Sigmoid colon (tissue), 6 donors: ENCODE measurements at regions not wholly inside any gene's neighbourhood (a gene's known extent, or its start where the extent isn't known, plus 50 kb on each side); places are given as distances from the start of the nearest gene placed in this dataset.
"Not testable (repeated sequence)": the region's sequence is repeated elsewhere in the genome, so short reads cannot be mapped to it uniquely, and the experiment has no call there.

Source experiments
- DNase-seq: peaks from one replicate; pipeline ENCODE4 v3.0.0-alpha.2; 2019
- H3K27ac ChIP-seq, 4 donors: fragments of 200-600 bp; sonication (generic); one replicate each; pipeline ENCODE4 v1.5.1; 2016 to 2019; ENCODE audit warnings: mild to moderate bottlenecking in 1 of 4
- H3K27me3 ChIP-seq, 3 donors: fragments of 200-600 bp; sonication (generic); one replicate each; pipeline ENCODE4 v1.5.1; 2019; ENCODE audit warnings: mild to moderate bottlenecking in 1 of 3
- H3K36me3 ChIP-seq, 4 donors: fragments of 200-600 bp; sonication (generic); one replicate each; pipeline ENCODE4 v1.5.1; 2016 to 2019
- H3K4me1 ChIP-seq, 4 donors: fragments of 200-600 bp; sonication (generic); one replicate each; pipeline ENCODE4 v1.5.1; 2017 to 2019
- H3K4me3 ChIP-seq, 4 donors: fragments of 200-600 bp; sonication (generic); one replicate each; pipeline ENCODE4 v1.5.1; 2017 to 2019; ENCODE audit warnings: mild to moderate bottlenecking in 2 of 4, moderate library complexity in 1 of 4
- H3K9me3 ChIP-seq, 4 donors: fragments of 200-600 bp in 3 of 4; sonication (generic) in 3 of 4; one replicate each; pipeline versions ENCODE4 v1.5.1 to v1.6.1; 2013 to 2019
- CTCF ChIP-seq, 4 experiments: fragments of 450-650 bp in 3 of 4; fragments of 200-600 bp in 1 of 4; IDR thresholded peaks; one replicate each; pipeline ENCODE4 v1.5.1; 2016 to 2019; ENCODE audit warnings: antibody characterized with exemption in 4 of 4, mild to moderate bottlenecking in 3 of 4, moderate library complexity in 2 of 4
- EP300 ChIP-seq, 4 donors: sonication (generic); formaldehyde crosslinking; IDR thresholded peaks; one replicate each; pipeline ENCODE4 v1.6.1; 2017; ENCODE audit warnings: antibody characterized with exemption in 4 of 4
- POLR2A ChIP-seq, 2 donors: fragments of 450-650 bp; IDR thresholded peaks; one replicate each; pipeline ENCODE4 v1.6.1; 2016; ENCODE audit warnings: antibody characterized with exemption in 2 of 2, mild to moderate bottlenecking in 2 of 2, moderate library complexity in 2 of 2
- POLR2AphosphoS5 ChIP-seq, 4 donors: sonication (generic); formaldehyde crosslinking; IDR thresholded peaks; one replicate each; pipeline ENCODE4 v1.6.1; 2017; ENCODE audit warnings: antibody characterized with exemption in 4 of 4
- WGBS, 2 donors: extraction: QIAGEN DNeasy Blood & Tissue Kit; methylation state at CpG; one replicate each; pipeline ENCODE4 v1.1.7; 2013; 5-methylcytosine and 5-hydroxymethylcytosine counted together
- intact Hi-C: fragments of 100-400 bp; cut with DNase I; formaldehyde crosslinking; loops from one replicate; pipeline ENCODE4 v1.15.1; 2023
- donor health status: healthy with polysubstance abuse.
- donor health status: healthy.

- intact Hi-C loops: no loop called here
- H3K9me3 ChIP-seq: no peaks in the 10 kb centered on the region
- no peak for DNase-seq
- no peaks in the 10 kb centered on the region for H3K27me3 ChIP-seq
- no peaks in the 10 kb centered on the region for H3K36me3 ChIP-seq
- TF ChIP-seq POLR2AphosphoS5 (IDR thresholded peaks at IDR 0.05) (no peak), EP300 (IDR thresholded peaks at IDR 0.05) (no peak), POLR2A (IDR thresholded peaks at IDR 0.05) (no peak), CTCF (IDR thresholded peaks at IDR 0.05) (no peak)
- H3K4me3 ChIP-seq: no peak overlapping the region
- WGBS, 2 donors: 82 to 87% methylated on average over 3 of the region's 3 CpGs
- H3K4me1 ChIP-seq: no peaks in the 10 kb centered on the region
- H3K27ac ChIP-seq: no peak overlapping the region
Observed at GRCh38 chr6:126210398-126211075, 129.4 kb upstream of the CENPW start.

GRCh38 chr6:126217497-126217896 is 122.4 kb upstream of the CENPW start:
- DNase-seq: no peak
- no peaks in the 10 kb centered on the region for H3K27me3 ChIP-seq
- intact Hi-C loops: no loop called here
- H3K27ac ChIP-seq: no peak overlapping the region
- no peak overlapping the region for H3K4me3 ChIP-seq
- TF ChIP-seq POLR2A (IDR thresholded peaks at IDR 0.05) (no peak), EP300 (IDR thresholded peaks at IDR 0.05) (no peak), CTCF (IDR thresholded peaks at IDR 0.05) (no peak), POLR2AphosphoS5 (IDR thresholded peaks at IDR 0.05) (no peak)
- 96% methylated on average over 3 of the region's 3 CpGs for WGBS, 2 donors
- no peaks in the 10 kb centered on the region for H3K36me3 ChIP-seq
- H3K9me3 ChIP-seq: no peaks in the 10 kb centered on the region
- H3K4me1 ChIP-seq: no peaks in the 10 kb centered on the region

GRCh38 chr6:126220901-126221300 is 119.0 kb upstream of the CENPW start:
- not testable (repeated sequence) for H3K27me3 ChIP-seq, H3K4me1 ChIP-seq, H3K9me3 ChIP-seq

GRCh38 chr6:126227833-126228702 is 111.8 kb upstream of the CENPW start:
- H3K4me3 ChIP-seq: no peak overlapping the region
- no peaks in the 10 kb centered on the region for H3K36me3 ChIP-seq
- H3K9me3 ChIP-seq: no peaks in the 10 kb centered on the region
- WGBS, 2 donors: 83 to 90% methylated on average over 11 of the region's 11 CpGs
- no peaks in the 10 kb centered on the region for H3K27me3 ChIP-seq
- TF ChIP-seq POLR2A (IDR thresholded peaks at IDR 0.05) (no peak), EP300 (IDR thresholded peaks at IDR 0.05) (no peak), POLR2AphosphoS5 (IDR thresholded peaks at IDR 0.05) (no peak), CTCF (IDR thresholded peaks at IDR 0.05) (no peak)
- no peak overlapping the region for H3K27ac ChIP-seq
- peaks cover 0 to 8% (median 4%) of the 10 kb centered on the region in 4 donors for H3K4me1 ChIP-seq
- no peak for DNase-seq
- intact Hi-C loops: no loop called here

More at GRCh38 chr6:126220901-126221300, 119.0 kb upstream of the CENPW start:
- H3K27ac ChIP-seq, intact Hi-C loops, H3K36me3 ChIP-seq, DNase-seq, H3K4me3 ChIP-seq: not testable (repeated sequence)

GRCh38 chr6:126232671-126233070 is 107.2 kb upstream of the CENPW start:
- intact Hi-C loops: no loop called here
- no peak overlapping the region for H3K4me3 ChIP-seq
- peaks cover 0 to 3% (median 0%) of the 10 kb centered on the region in 4 donors for H3K9me3 ChIP-seq
- TF ChIP-seq POLR2AphosphoS5 (IDR thresholded peaks at IDR 0.05) (no peak), CTCF (IDR thresholded peaks at IDR 0.05) (no peak), EP300 (IDR thresholded peaks at IDR 0.05) (no peak), POLR2A (IDR thresholded peaks at IDR 0.05) (no peak)
- peaks cover 0 to 10% (median 4%) of the 10 kb centered on the region in 4 donors for H3K4me1 ChIP-seq
- WGBS, 2 donors: 44 to 80% methylated on average over 2 of the region's 2 CpGs
- H3K27me3 ChIP-seq: no peaks in the 10 kb centered on the region
- H3K27ac ChIP-seq: no peak overlapping the region
- no peaks in the 10 kb centered on the region for H3K36me3 ChIP-seq
- DNase-seq: no peak
